Right ventricle myocardium inferior (tissue), 1 donor: ENCODE measurements at regions not wholly inside any gene's neighbourhood (a gene's known extent, or its start where the extent isn't known, plus 50 kb on each side); places are given as distances from the start of the nearest gene placed in this dataset.

ENCODE experiments used
- ATAC-seq: fragments of 200-7000 bp; cut with Tn5 transposase; one replicate; pipeline ENCODE4 v1.9.1; 2020; ENCODE audit warnings: mild to moderate bottlenecking, moderate library complexity
- DNase-seq: peaks from one replicate; pipeline ENCODE4 v3.0.0; 2021; ENCODE audit errors: missing footprints
- intact Hi-C: fragments of 100-400 bp; cut with DNase I; formaldehyde crosslinking; loops from one replicate; pipeline ENCODE4 v1.11.0; 2022
- donor health status: DM: no; HTN: yes; CAD: no; lungs with severe emphysema.

DNA sequence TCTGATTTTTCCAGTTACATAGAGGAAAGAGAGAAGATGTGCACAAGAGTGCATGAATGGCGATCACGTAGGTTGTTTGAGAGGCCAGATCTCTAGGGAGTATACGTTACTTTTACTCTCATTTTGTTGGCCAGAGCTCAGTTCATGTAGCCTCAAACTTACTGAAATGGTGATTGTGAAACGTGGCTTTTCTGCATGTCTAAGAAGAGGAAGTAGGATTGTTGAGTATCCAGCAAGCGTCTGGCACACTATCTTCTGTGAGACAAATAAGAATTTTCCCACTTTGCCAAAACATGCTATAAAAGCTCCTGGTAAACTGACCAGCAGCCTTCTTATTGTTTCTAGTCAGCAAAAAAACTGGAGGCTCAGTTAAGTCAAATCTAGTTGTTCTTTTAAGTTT lies 264.5 kb upstream of the EMCN start:
- ATAC-seq (no peak), DNase-seq (no peak)
- intact Hi-C loops: no loop called here

DNA sequence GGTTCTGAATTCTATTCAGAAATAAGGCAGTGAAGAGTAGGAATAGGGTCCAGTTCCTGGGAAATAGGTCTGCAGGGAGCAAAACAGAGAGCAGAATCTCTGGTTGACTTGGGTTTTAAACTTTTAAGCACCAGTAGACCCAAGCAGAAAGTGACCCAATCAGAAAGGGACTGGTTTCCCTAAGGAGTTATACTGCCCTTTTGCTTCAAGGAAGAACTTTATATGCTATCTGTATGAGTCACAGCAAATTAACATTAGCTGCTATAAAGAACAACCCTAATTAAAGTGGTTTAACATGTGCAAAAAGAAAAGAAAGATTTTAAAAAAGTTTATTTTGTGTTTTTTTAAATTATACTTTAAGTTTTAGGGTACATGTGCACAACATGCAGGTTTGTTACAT lies 263.6 kb upstream of the EMCN start:
- DNase-seq (no peak), ATAC-seq (no peak)
- intact Hi-C loops: no loop called here

GRCh38 chr4:100780126-100780525 lies 262.3 kb upstream of the EMCN start:
- no peak for DNase-seq
- intact Hi-C loops: no loop called here
- no peak for ATAC-seq

DNA sequence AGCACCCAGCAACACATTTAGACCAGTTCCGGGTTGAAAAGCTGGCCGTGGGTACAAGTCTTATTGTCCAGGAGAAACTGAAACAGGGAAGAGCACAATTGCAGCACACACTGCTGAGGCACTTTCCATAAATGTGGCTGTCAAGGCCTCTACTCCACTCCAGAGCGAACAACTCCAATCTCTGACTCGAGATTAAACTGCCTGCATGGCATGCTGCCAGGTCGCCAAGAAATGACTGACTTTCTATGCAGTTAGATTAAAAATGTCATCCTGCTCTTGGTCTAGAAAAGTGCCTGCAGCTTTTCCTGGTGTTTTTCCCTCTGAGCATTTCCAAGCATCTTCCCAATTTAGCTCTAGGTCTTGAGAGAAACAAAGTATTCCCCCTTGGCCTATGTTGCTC lies 260.6 kb upstream of the EMCN start:
- intact Hi-C loops: no loop called here
- ATAC-seq: no peak

DNA sequence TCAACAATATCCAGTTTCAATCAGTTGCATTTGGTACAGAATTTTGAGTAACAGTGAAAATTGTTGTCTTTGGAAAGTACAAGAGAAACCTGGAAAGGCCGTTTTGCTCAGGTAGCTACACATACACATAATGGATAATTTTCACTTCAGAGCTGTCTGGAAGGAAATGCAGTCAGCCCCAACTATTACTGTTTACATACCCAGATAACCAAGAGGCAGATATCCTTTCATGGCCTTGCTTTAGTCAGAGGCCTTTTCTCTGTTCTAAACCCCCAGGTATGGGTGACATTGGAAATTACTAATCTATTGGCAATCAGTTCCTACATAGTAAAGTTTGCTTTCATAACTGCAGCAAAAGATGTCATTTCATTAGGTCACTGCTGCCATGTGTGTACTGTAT lies 244.9 kb upstream of the EMCN start:
- intact Hi-C loops: no loop called here
- ATAC-seq: no peak
- DNase-seq: no peak

More for the DNA sequence above, 260.6 kb upstream of the EMCN start:
- DNase-seq: no peak

GRCh38 chr4:100754751-100755150 lies 236.9 kb upstream of the EMCN start:
- no peak for DNase-seq
- intact Hi-C loops: no loop called here
- ATAC-seq: no peak

- intact Hi-C loops: no loop called here
- ATAC-seq (no peak), DNase-seq (no peak)
Measured at GRCh38 chr4:100746141-100746739, 228.4 kb upstream of the EMCN start.

DNA sequence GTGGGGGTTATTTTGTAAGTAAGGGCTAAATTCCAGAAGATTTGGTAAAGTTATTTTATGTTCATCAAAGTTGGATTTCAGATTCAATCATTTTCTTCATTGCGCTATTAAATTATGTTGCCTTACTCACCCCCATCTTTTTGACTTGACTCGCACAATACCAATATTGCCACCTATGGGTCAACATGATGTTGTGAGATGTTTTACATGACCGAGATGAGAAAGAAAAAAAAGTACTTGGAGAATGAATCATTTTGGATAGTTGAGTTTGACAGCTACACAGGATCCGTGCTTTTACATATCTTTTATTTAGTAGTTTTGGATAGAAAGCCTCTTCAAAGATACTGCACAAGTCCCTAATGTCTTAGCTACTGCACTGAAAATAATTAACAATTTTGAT lies 224.2 kb upstream of the EMCN start:
- intact Hi-C loops: loop anchor here (5.0 kb wide), 1 partner anchor 650 kb away; no protein-coding TSS in a partner anchor
- DNase-seq (no peak), ATAC-seq (no peak)

DNA sequence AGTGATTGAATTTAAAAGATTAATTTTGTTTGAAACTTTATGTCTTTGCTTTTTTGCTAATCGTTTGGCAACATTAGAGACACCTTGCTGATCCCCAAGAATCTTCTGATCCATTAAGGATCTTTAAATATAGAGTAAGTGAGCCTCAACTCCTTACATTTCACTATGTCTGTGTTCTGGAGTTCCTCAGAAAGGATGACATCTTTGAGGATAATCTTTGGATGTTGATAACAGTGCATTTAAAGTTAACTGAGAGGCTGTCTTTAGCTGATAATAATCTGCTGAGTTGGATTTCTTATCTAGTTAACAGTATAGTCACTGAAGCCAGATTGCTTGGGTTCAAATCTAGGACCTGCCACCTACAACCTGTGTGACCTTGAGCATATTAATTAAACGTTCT lies 221.6 kb upstream of the EMCN start:
- intact Hi-C loops: loop anchor here (5.0 to 10.0 kb wide), 3 partner anchors 85 to 317 kb away; partner anchors contain the start of gene EMCN
- DNase-seq: no peak
- ATAC-seq: no peak

GRCh38 chr4:100738196-100739165 lies 220.7 kb upstream of the EMCN start:
- intact Hi-C loops: loop anchor here (5.0 to 10.0 kb wide), 3 partner anchors 84 to 316 kb away; partner anchors contain the start of gene EMCN
- peak; percentile 54 for ATAC-seq

GRCh38 chr4:100736641-100737451 lies 219.0 kb upstream of the EMCN start:
- no peak for DNase-seq

More at GRCh38 chr4:100738196-100739165, 220.7 kb upstream of the EMCN start:
- no peak for DNase-seq

DNA sequence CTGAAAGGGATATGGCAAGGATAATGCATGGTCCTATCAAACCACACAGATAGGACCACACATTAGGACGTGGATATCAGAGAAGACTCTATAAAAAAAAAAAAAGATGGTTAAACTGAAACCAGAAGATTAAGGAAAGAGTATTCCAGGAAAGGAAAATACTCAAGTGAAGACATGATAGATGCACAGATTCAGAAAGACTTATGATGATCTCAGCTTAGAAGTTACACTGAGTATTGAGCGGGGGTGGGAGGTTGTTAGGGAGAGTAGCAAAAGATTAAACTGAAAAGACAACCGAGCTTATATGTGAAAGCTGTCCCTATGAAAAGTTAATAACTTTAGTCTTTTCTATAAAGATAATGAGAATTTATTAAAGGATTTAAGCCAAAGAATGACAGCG lies 211.0 kb upstream of the EMCN start:
- intact Hi-C loops: no loop called here
- DNase-seq: no peak
- ATAC-seq: no peak

More at GRCh38 chr4:100736641-100737451, 219.0 kb upstream of the EMCN start:
- intact Hi-C loops: loop anchor here (2.0 to 10.0 kb wide), 4 partner anchors 82 to 315 kb away; partner anchors contain the start of gene EMCN
- ATAC-seq: no peak

- no peak for DNase-seq
Measured at GRCh38 chr4:100722866-100723459, 205.1 kb upstream of the EMCN start.

DNA sequence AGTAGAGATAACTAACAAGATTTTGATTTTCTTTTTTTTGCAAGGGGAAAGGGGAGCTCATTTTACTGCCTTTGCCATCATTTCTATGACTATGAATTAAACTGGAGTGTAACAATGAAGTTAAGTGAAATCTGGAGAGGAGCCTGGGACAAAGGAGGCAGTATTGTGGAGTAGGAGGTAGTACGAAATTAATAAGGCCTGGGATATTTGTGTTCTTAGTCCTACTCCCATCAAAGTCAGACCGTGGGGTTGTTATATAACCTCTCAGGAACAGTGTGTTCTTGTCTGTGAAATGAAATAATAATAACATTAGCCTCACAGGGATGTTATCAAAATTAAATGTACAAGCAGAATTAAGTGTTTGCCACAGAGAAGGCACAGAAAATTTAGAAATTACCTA lies 204.3 kb upstream of the EMCN start:
- ATAC-seq (no peak), DNase-seq (no peak)
- intact Hi-C loops: no loop called here

More at GRCh38 chr4:100722866-100723459, 205.1 kb upstream of the EMCN start:
- intact Hi-C loops: no loop called here
- no peak for ATAC-seq

GRCh38 chr4:100721490-100721889 lies 203.7 kb upstream of the EMCN start:
- intact Hi-C loops: no loop called here
- DNase-seq (no peak), ATAC-seq (no peak)

DNA sequence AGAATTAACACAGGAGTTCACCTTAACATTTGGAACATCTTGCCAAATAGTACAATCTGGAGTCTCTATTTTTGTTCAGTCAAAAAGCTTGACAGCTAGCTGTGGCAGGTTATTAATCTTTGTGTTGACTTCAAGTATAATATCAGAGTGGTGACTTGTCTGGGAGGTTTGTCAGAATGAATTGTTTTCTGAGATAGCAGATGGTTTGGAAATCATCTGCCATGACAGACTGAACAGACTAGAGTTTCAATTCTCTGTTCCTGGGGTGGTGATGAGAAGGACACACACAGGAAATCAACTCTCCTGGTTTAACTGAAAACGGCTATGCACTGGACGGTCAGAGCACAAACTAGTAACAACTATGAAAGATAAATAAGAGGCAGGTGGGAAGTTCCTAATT lies 203.3 kb upstream of the EMCN start:
- DNase-seq: no peak
- intact Hi-C loops: no loop called here
- ATAC-seq: no peak

DNA sequence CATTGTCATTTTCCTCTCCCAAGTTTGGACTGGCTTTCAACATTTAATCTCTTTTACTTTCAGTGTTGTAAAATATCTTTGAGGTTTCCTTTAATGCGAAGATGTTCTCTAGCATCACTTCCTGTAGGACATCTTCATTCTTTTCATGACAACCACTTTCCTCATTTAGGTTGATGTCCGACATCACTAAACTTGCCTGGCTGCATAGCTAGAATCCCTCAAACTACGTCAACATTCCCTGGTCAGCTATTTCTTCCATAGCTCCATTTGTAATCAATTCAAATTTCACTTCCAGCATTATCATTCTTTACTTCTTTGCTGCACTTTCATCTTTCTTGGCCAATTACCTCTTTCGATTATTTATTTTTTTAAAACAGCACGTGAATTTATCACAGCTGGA lies 198.6 kb upstream of the EMCN start:
- intact Hi-C loops: no loop called here
- ATAC-seq (no peak), DNase-seq (no peak)

DNA sequence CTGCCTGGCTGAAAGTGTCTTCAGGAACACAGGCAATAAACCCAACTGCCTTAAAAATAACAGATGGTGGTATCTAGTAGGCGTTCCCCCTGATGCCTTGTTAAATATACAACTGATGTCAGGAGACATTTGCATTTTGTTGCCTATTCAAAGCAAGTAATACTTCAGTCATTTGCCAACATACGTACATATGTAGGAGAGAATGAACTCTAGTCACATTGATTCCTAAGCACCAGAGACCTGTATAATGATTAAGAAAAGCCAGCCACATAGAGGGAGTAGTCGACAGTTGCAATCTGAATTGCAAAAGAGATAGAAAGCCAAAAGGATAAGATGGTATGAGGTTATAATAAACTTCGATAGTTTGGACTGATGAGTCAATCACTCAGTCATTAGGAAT lies 191.0 kb upstream of the EMCN start:
- intact Hi-C loops: no loop called here
- DNase-seq: no peak

DNA sequence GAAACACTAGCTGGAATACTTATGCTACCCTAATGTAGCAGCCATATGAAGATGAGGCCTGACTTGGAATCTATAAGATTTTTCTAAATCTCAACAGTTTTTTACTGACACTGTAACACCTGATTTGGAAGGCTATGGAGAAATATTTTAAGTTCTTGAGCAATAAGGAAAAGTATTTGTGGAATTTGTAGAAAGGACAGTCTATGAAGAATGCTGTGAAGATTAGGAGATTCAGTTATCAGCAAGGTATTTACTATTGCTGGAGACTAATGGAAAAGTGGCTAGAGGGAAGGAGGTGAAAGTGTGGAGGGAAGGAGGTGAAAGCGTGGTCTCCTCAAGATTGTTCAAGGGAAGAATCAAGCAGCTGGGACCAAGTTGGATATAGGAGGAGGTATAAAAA lies 190.0 kb upstream of the EMCN start:
- no peak for ATAC-seq
- intact Hi-C loops: no loop called here
- no peak for DNase-seq

More for the DNA sequence above, 191.0 kb upstream of the EMCN start:
- no peak for ATAC-seq
